Transverse colon (tissue), 4 donors: ENCODE measurements at regions not wholly inside any gene's neighbourhood (a gene's known extent, or its start where the extent isn't known, plus 50 kb on each side); places are given as distances from the start of the nearest gene placed in this dataset.

Experiments used
- DNase-seq: peaks from one replicate; pipeline ENCODE4 v3.0.0-alpha.2; 2019
- H3K27ac ChIP-seq, 4 donors: fragments of 200-600 bp; sonication (generic); 2 replicates each; pipeline ENCODE4 v1.5.1; 2016 to 2018; ENCODE audit warnings: inconsistent platforms in 4 of 4
- H3K27me3 ChIP-seq: fragments of 200-600 bp; sonication (generic); 2 replicates; pipeline ENCODE4 v1.5.1; 2017; ENCODE audit warnings: inconsistent platforms
- H3K36me3 ChIP-seq, 4 donors: fragments of 200-600 bp; sonication (generic); 2 replicates each; pipeline ENCODE4 v1.5.1; 2017 to 2019; ENCODE audit warnings: inconsistent platforms in 4 of 4
- H3K4me1 ChIP-seq, 4 donors: fragments of 200-600 bp; sonication (generic); 2 replicates each; pipeline ENCODE4 v1.5.1; 2017 to 2020; ENCODE audit warnings: inconsistent platforms in 4 of 4
- H3K4me3 ChIP-seq, 4 donors: fragments of 200-600 bp; sonication (generic); 1 replicate in 1 of 4; 2 replicates in 3 of 4; pipeline versions ENCODE4 v1.5.1 to v1.6.1; 2017 to 2019; ENCODE audit warnings: inconsistent platforms in 4 of 4
- H3K9me3 ChIP-seq, 2 donors: fragments of 200-600 bp; sonication (generic); 2 replicates each; pipeline ENCODE4 v1.5.1; 2017 to 2019; ENCODE audit warnings: inconsistent platforms in 2 of 2
- EP300 ChIP-seq: sonication (generic); formaldehyde crosslinking; IDR thresholded peaks from one replicate; pipeline ENCODE4 v1.6.1; 2017; ENCODE audit warnings: antibody characterized with exemption, low read depth
- POLR2A ChIP-seq: fragments of 450-650 bp; IDR thresholded peaks from one replicate; pipeline ENCODE4 v1.6.1; 2016; ENCODE audit warnings: antibody characterized with exemption, mild to moderate bottlenecking, moderate library complexity
- POLR2AphosphoS5 ChIP-seq, 3 donors: sonication (generic); formaldehyde crosslinking; IDR thresholded peaks; one replicate each; pipeline ENCODE4 v1.6.1; 2016; ENCODE audit warnings: antibody characterized with exemption in 3 of 3
- WGBS, 2 donors: methylation state at CpG; one replicate each; pipeline ENCODE4 v1.1.5; 2018; ENCODE audit warnings: low coverage in 1 of 2; 5-methylcytosine and 5-hydroxymethylcytosine counted together
- in situ Hi-C, 4 donors: fragments of 200-750 bp; cut with MboI; loops; one replicate each; pipeline versions ENCODE4 v1.15.0 to v1.15.1; 2017; ENCODE audit warnings: low sequenced_read_pairs in 3 of 4, low pct_ligation_motif_present in 1 of 4, low pct_unique_long_range_greater_than_20kb in 1 of 4
- intact Hi-C: fragments of 100-400 bp; cut with DNase I; formaldehyde crosslinking; loops from one replicate; pipeline ENCODE4 v1.15.1; 2023; ENCODE audit warnings: low total_unique reads
- TF ChIP-seq, protein P1 (sequence below), 5 experiments: fragments of 200-600 bp in 3 of 5; fragments of 450-650 bp in 2 of 5; sonication (generic) in 3 of 5; IDR thresholded peaks; 1 replicate in 2 of 5; 2 replicates in 3 of 5; pipeline ENCODE4 v1.5.1; 2016 to 2017; ENCODE audit warnings: antibody characterized with exemption in 5 of 5, inconsistent platforms in 3 of 5, mild to moderate bottlenecking in 2 of 5, moderate library complexity in 1 of 5

DNA sequence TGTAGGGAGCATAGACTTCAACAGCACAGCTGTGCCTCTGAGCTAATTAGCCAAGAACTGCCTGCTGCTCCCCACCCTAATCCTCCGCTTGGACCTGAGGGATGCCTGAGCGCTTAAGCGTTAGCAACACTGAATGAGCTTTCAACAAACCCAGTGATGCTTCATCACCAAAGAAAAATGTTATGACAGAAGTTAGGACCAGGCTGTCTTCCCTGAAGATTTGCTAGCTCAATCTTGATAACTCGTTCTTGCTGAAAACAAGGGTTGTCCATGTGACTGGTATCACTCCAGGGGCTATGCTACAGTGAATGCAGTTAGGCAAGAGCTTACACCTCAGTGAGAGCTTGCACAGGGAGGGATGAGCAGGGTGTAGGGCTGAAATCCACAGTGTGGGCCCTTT is 190.7 kb upstream of the SIX2 start:
- TF ChIP-seq POLR2A (no peak), POLR2AphosphoS5 (IDR thresholded peaks at IDR 0.05) (no peak), EP300 (no peak)
- TF ChIP-seq, protein P1, sequence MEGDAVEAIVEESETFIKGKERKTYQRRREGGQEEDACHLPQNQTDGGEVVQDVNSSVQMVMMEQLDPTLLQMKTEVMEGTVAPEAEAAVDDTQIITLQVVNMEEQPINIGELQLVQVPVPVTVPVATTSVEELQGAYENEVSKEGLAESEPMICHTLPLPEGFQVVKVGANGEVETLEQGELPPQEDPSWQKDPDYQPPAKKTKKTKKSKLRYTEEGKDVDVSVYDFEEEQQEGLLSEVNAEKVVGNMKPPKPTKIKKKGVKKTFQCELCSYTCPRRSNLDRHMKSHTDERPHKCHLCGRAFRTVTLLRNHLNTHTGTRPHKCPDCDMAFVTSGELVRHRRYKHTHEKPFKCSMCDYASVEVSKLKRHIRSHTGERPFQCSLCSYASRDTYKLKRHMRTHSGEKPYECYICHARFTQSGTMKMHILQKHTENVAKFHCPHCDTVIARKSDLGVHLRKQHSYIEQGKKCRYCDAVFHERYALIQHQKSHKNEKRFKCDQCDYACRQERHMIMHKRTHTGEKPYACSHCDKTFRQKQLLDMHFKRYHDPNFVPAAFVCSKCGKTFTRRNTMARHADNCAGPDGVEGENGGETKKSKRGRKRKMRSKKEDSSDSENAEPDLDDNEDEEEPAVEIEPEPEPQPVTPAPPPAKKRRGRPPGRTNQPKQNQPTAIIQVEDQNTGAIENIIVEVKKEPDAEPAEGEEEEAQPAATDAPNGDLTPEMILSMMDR (IDR thresholded peaks at IDR 0.05): no peak
- 81% methylated on average over 4 of the region's 4 CpGs; no CpG with 5 or more reads in 1 of the 2 donors for WGBS, 2 donors
- Histone ChIP-seq H3K4me1 (no peaks in the 10 kb centered on the region), H3K27me3 (peaks cover 7% of the 10 kb centered on the region), H3K4me3 (no peak overlapping the region), H3K27ac (no peak overlapping the region), H3K36me3 (no peaks in the 10 kb centered on the region), H3K9me3 (no peaks in the 10 kb centered on the region)
- intact Hi-C loops (no loop called here), in situ Hi-C loops (no loop called here)
- no peak for DNase-seq

GRCh38 chr2:45195916-45196315 is 186.7 kb upstream of the SIX2 start:
- TF ChIP-seq POLR2A (no peak), EP300 (no peak), POLR2AphosphoS5 (IDR thresholded peaks at IDR 0.05) (no peak)
- TF ChIP-seq, protein P1 (IDR thresholded peaks at IDR 0.05): no peak
- intact Hi-C loops: no loop called here
- H3K4me1 ChIP-seq: no peaks in the 10 kb centered on the region
- H3K36me3 ChIP-seq: no peaks in the 10 kb centered on the region
- peaks cover 11% of the 10 kb centered on the region for H3K27me3 ChIP-seq
- H3K27ac ChIP-seq: no peak overlapping the region
- H3K9me3 ChIP-seq: no peaks in the 10 kb centered on the region
- H3K4me3 ChIP-seq: no peak overlapping the region
- in situ Hi-C loops: no loop called here
- no peak for DNase-seq
- WGBS, 2 donors: 68 to 72% methylated on average over 2 of the region's 2 CpGs

DNA sequence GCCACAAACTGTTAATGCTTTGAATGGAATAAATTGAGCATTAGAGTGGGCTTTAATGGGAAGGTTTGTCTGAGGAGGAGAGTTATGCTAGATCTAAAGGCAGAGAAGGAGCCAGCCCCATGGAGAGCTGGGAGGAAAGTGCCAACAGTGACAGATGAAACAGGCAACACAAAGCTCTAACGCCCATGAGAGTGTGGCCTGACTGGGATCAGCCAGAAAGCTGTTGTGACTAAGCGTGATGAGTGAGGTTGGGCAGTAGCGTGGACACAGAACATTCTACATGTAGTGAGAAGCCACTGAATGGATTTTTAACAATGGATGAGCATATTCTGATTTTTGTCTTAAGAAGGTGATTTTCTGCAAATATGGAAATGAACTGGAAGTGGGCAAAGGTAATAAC is 185.3 kb upstream of the SIX2 start:
- in situ Hi-C loops (no loop called here), intact Hi-C loops (no loop called here)
- Histone ChIP-seq H3K27ac (no peak overlapping the region), H3K9me3 (no peaks in the 10 kb centered on the region), H3K36me3 (no peaks in the 10 kb centered on the region), H3K4me1 (no peaks in the 10 kb centered on the region), H3K27me3 (peaks cover 11% of the 10 kb centered on the region), H3K4me3 (no peak overlapping the region)
- no peak for DNase-seq
- no peak for TF ChIP-seq EP300
- no peak for TF ChIP-seq POLR2AphosphoS5 (IDR thresholded peaks at IDR 0.05)
- no peak for TF ChIP-seq POLR2A
- TF ChIP-seq, protein P1 (IDR thresholded peaks at IDR 0.05): no peak
- 87 to 89% methylated on average over 2 to 3 of the region's 3 CpGs for WGBS, 2 donors

- H3K4me1 ChIP-seq: no peaks in the 10 kb centered on the region
- H3K9me3 ChIP-seq: no peaks in the 10 kb centered on the region
- H3K27me3 ChIP-seq: peaks cover 11% of the 10 kb centered on the region
- intact Hi-C loops: no loop called here
- H3K4me3 ChIP-seq: no peak overlapping the region
- no peaks in the 10 kb centered on the region for H3K36me3 ChIP-seq
- in situ Hi-C loops: no loop called here
- H3K27ac ChIP-seq: no peak overlapping the region
- TF ChIP-seq EP300 (no peak), POLR2A (no peak)
- TF ChIP-seq, protein P1 (IDR thresholded peaks at IDR 0.05): no peak
- 80 to 93% methylated on average over 3 to 4 of the region's 4 CpGs for WGBS, 2 donors
- no peak for DNase-seq
Measured at GRCh38 chr2:45193581-45193980, 184.3 kb upstream of the SIX2 start.
